ENCODE measurements at regions not wholly inside any gene's neighbourhood (a gene's known extent, or its start where the extent isn't known, plus 50 kb on each side); places are given as distances from the start of the nearest gene placed in this dataset.

DNA sequence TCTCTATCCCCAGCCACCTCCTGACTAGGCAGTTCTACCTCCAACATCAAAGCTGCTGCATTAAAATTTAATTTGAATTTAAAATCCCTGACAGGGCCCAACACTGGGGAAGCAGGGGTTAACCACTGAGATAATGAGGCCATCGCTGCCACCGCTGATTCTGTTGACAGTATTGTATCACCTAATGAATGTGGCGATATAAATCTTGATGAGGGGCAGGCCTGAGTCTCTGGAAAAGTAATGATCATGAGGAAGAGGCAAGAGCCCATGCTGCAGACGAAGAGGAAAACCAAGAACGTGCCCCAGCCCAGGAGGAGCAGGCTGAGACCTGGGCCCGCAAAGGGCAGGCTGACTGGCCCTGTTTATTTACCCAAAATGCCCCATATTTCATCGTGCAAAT lies 251.4 kb upstream of the ZFHX3 start:
- Histone ChIP-seq H3K4me2 (ENCODE audit: low read length) (no peak overlapping the region), H3K9me3 (ENCODE audit: control insufficient read depth, insufficient read depth, low read length) (no peaks in the 10 kb centered on the region), H3K9me2 (replicated peaks; ENCODE audit: control insufficient read depth, low read length) (no peaks in the 10 kb centered on the region), H3K4me1 (ENCODE audit: control insufficient read depth, low read length) (no peaks in the 10 kb centered on the region), H4K20me1 (ENCODE audit: control insufficient read depth, insufficient read depth, low read depth, low read length) (no peaks in the 10 kb centered on the region), H3K27me3 (ENCODE audit: control insufficient read depth, low read length) (no peaks in the 10 kb centered on the region), H3K27ac (ENCODE audit: low read depth, low read length) (no peak overlapping the region), H3F3A (ENCODE audit: control insufficient read depth, insufficient read depth) (no peaks in the 10 kb centered on the region), H3K36me3 (ENCODE audit: control insufficient read depth, low read length) (no peaks in the 10 kb centered on the region), H3K79me2 (ENCODE audit: control insufficient read depth, low read length) (no peaks in the 10 kb centered on the region), H3K4me3 (ENCODE audit: low read length) (no peak overlapping the region)
- TF ChIP-seq, protein P1, sequence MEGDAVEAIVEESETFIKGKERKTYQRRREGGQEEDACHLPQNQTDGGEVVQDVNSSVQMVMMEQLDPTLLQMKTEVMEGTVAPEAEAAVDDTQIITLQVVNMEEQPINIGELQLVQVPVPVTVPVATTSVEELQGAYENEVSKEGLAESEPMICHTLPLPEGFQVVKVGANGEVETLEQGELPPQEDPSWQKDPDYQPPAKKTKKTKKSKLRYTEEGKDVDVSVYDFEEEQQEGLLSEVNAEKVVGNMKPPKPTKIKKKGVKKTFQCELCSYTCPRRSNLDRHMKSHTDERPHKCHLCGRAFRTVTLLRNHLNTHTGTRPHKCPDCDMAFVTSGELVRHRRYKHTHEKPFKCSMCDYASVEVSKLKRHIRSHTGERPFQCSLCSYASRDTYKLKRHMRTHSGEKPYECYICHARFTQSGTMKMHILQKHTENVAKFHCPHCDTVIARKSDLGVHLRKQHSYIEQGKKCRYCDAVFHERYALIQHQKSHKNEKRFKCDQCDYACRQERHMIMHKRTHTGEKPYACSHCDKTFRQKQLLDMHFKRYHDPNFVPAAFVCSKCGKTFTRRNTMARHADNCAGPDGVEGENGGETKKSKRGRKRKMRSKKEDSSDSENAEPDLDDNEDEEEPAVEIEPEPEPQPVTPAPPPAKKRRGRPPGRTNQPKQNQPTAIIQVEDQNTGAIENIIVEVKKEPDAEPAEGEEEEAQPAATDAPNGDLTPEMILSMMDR (IDR thresholded peaks at IDR 0.05; ENCODE audit: low read depth, low read length, poor library complexity, severe bottlenecking), result no peak
- TF ChIP-seq EZH2phosphoT487 (IDR thresholded peaks at IDR 0.05; ENCODE audit: borderline replicate concordance, low read length), result no peak

GRCh38 chr16:73298562-73298961 lies 250.6 kb upstream of the ZFHX3 start:
- Histone ChIP-seq H3K79me2 (ENCODE audit: control insufficient read depth, low read length) (no peaks in the 10 kb centered on the region), H3K27ac (ENCODE audit: low read depth, low read length) (no peak overlapping the region), H3K4me2 (ENCODE audit: low read length) (no peak overlapping the region), H4K20me1 (ENCODE audit: control insufficient read depth, insufficient read depth, low read depth, low read length) (no peaks in the 10 kb centered on the region), H3F3A (ENCODE audit: control insufficient read depth, insufficient read depth) (no peaks in the 10 kb centered on the region), H3K4me3 (ENCODE audit: low read length) (no peak overlapping the region), H3K9me2 (replicated peaks; ENCODE audit: control insufficient read depth, low read length) (no peaks in the 10 kb centered on the region), H3K36me3 (ENCODE audit: control insufficient read depth, low read length) (no peaks in the 10 kb centered on the region), H3K9me3 (ENCODE audit: control insufficient read depth, insufficient read depth, low read length) (no peaks in the 10 kb centered on the region), H3K27me3 (ENCODE audit: control insufficient read depth, low read length) (no peaks in the 10 kb centered on the region), H3K4me1 (ENCODE audit: control insufficient read depth, low read length) (no peaks in the 10 kb centered on the region)
- TF ChIP-seq, protein P1 (IDR thresholded peaks at IDR 0.05; ENCODE audit: low read depth, low read length, poor library complexity, severe bottlenecking), result no peak
- no peak for TF ChIP-seq EZH2phosphoT487 (IDR thresholded peaks at IDR 0.05; ENCODE audit: borderline replicate concordance, low read length)

- no peak overlapping the region for H3K4me2 ChIP-seq (ENCODE audit: low read length)
- no peaks in the 10 kb centered on the region for H3K27me3 ChIP-seq (ENCODE audit: control insufficient read depth, low read length)
- no peaks in the 10 kb centered on the region for H3K79me2 ChIP-seq (ENCODE audit: control insufficient read depth, low read length)
- no peak overlapping the region for H3K4me3 ChIP-seq (ENCODE audit: low read length)
- H3K36me3 ChIP-seq (ENCODE audit: control insufficient read depth, low read length), result no peaks in the 10 kb centered on the region
- TF ChIP-seq, protein P1 (IDR thresholded peaks at IDR 0.05; ENCODE audit: low read depth, low read length, poor library complexity, severe bottlenecking), result no peak
- TF ChIP-seq EZH2phosphoT487 (IDR thresholded peaks at IDR 0.05; ENCODE audit: borderline replicate concordance, low read length), result no peak
- H3K9me2 ChIP-seq (replicated peaks; ENCODE audit: control insufficient read depth, low read length), result no peaks in the 10 kb centered on the region
- H3F3A ChIP-seq (ENCODE audit: control insufficient read depth, insufficient read depth), result no peaks in the 10 kb centered on the region
- no peaks in the 10 kb centered on the region for H3K4me1 ChIP-seq (ENCODE audit: control insufficient read depth, low read length)
- no peaks in the 10 kb centered on the region for H4K20me1 ChIP-seq (ENCODE audit: control insufficient read depth, insufficient read depth, low read depth, low read length)
- H3K27ac ChIP-seq (ENCODE audit: low read depth, low read length), result no peak overlapping the region
- H3K9me3 ChIP-seq (ENCODE audit: control insufficient read depth, insufficient read depth, low read length), result no peaks in the 10 kb centered on the region
These were observed 242.3 kb upstream of the ZFHX3 start for GRCh38 chr16:73290258-73290657.

DNA sequence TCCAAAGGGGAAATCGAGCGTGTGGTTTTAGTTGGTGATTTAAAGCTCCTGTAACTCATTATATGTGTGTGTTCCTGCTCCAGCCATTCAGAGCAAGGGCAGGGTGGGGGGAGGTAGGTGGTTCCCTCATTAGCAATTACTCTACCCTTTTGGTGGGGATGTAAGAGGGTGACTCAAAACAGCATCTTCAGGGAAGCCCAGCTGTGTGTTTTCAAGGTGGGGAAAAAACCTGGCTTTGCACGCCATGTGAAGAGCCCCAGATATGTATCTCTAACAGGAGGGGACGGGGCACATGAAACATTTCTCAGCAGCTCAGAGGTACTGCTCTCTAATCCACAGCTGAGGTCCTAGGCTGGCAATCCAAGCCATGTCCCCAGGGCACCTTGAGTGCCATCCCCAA lies 241.3 kb upstream of the ZFHX3 start:
- TF ChIP-seq EZH2phosphoT487 (IDR thresholded peaks at IDR 0.05; ENCODE audit: borderline replicate concordance, low read length), result no peak
- TF ChIP-seq, protein P1 (IDR thresholded peaks at IDR 0.05; ENCODE audit: low read depth, low read length, poor library complexity, severe bottlenecking), result no peak
- Histone ChIP-seq H3K4me2 (ENCODE audit: low read length) (no peak overlapping the region), H3K9me3 (ENCODE audit: control insufficient read depth, insufficient read depth, low read length) (no peaks in the 10 kb centered on the region), H3K4me3 (ENCODE audit: low read length) (no peak overlapping the region), H3F3A (ENCODE audit: control insufficient read depth, insufficient read depth) (no peaks in the 10 kb centered on the region), H3K27ac (ENCODE audit: low read depth, low read length) (no peak overlapping the region), H3K36me3 (ENCODE audit: control insufficient read depth, low read length) (no peaks in the 10 kb centered on the region), H3K79me2 (ENCODE audit: control insufficient read depth, low read length) (no peaks in the 10 kb centered on the region), H4K20me1 (ENCODE audit: control insufficient read depth, insufficient read depth, low read depth, low read length) (no peaks in the 10 kb centered on the region), H3K9me2 (replicated peaks; ENCODE audit: control insufficient read depth, low read length) (no peaks in the 10 kb centered on the region), H3K27me3 (ENCODE audit: control insufficient read depth, low read length) (no peaks in the 10 kb centered on the region), H3K4me1 (ENCODE audit: control insufficient read depth, low read length) (no peaks in the 10 kb centered on the region)

Measured in DOHH2 (cell line).